Ectodermal cell (in vitro differentiated cells): ENCODE measurements at regions not wholly inside any gene's neighbourhood (a gene's known extent, or its start where the extent isn't known, plus 50 kb on each side); places are given as distances from the start of the nearest gene placed in this dataset.

Experiments used
- H3K27ac ChIP-seq: 2 replicates; pipeline ENCODE4 v1.7.0; 2013; ENCODE audit warnings: mild to moderate bottlenecking, low read depth, low read length; ENCODE audit not compliant: insufficient read depth, poor library complexity, severe bottlenecking
- H3K27me3 ChIP-seq: 2 replicates; pipeline ENCODE4 v1.7.0; 2013; ENCODE audit warnings: mild to moderate bottlenecking, low read length; ENCODE audit not compliant: insufficient read depth, control insufficient read depth, poor library complexity, severe bottlenecking
- H3K36me3 ChIP-seq: one replicate; pipeline ENCODE4 v1.7.0; 2013; ENCODE audit warnings: low read length; ENCODE audit not compliant: control insufficient read depth, insufficient read depth
- H3K4me1 ChIP-seq: one replicate; pipeline ENCODE4 v1.7.0; 2013; ENCODE audit warnings: low read length; ENCODE audit not compliant: control insufficient read depth, insufficient read depth
- H3K4me3 ChIP-seq: 2 replicates; pipeline ENCODE4 v1.7.0; 2013; ENCODE audit warnings: low read depth, low read length, control low read depth; ENCODE audit not compliant: insufficient read depth
- H3K9me3 ChIP-seq: 2 replicates; pipeline ENCODE4 v1.7.0; 2013; ENCODE audit warnings: mild to moderate bottlenecking, low read length, moderate library complexity; ENCODE audit not compliant: control insufficient read depth
- WGBS, 2 experiments: methylation state at CpG; one replicate each; pipeline ENCODE4 v1.1.7; 2013; ENCODE audit warnings: missing lambda C conversion rate in 2 of 2; 5-methylcytosine and 5-hydroxymethylcytosine counted together

- H3K27ac ChIP-seq: no peak overlapping the region
- H3K36me3 ChIP-seq: no peaks in the 10 kb centered on the region
- H3K4me1 ChIP-seq: peaks cover 3% of the 10 kb centered on the region
- no peaks in the 10 kb centered on the region for H3K27me3 ChIP-seq
- WGBS, 2 experiments: 96 to 100% methylated on average over 1 of the region's 1 CpG
- H3K9me3 ChIP-seq: no peaks in the 10 kb centered on the region
- H3K4me3 ChIP-seq: no peak overlapping the region
These were observed 63.0 kb upstream of the CES5A start for GRCh38 chr16:55938126-55938525.

GRCh38 chr16:55933038-55933437 is 57.9 kb upstream of the CES5A start:
- H3K9me3 ChIP-seq: no peaks in the 10 kb centered on the region
- H3K27me3 ChIP-seq: no peaks in the 10 kb centered on the region
- no peak overlapping the region for H3K4me3 ChIP-seq
- no peaks in the 10 kb centered on the region for H3K36me3 ChIP-seq
- 90 to 91% methylated on average over 3 of the region's 3 CpGs for WGBS, 2 experiments
- H3K4me1 ChIP-seq: no peaks in the 10 kb centered on the region
- H3K27ac ChIP-seq: no peak overlapping the region

- Histone ChIP-seq H3K36me3 (no peaks in the 10 kb centered on the region), H3K4me3 (no peak overlapping the region), H3K27ac (no peak overlapping the region), H3K27me3 (no peaks in the 10 kb centered on the region), H3K9me3 (no peaks in the 10 kb centered on the region), H3K4me1 (no peaks in the 10 kb centered on the region)
- WGBS, 2 experiments: 74 to 81% methylated on average over 2 of the region's 2 CpGs
These were observed 54.9 kb upstream of the CES5A start for GRCh38 chr16:55930036-55930435.

DNA sequence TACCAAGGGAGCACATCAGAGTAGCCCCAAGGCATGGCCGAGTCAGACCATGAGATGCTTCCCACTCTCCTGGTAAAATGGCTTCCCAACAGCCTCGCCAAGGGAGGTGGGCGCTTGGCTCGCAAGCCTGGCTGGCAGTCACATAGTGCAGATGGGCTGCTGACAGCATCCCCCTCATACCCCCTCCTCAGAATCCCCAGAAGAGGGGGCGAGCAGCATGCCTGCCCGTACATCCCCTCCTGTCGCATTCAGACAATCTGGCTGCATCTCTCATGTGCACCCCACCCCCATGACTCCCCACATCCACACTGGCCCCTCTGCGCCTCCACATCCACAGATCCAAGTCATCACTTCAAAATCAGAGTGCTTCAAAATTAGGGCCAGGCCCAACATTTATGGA is 54.0 kb upstream of the CES5A start:
- Histone ChIP-seq H3K27ac (no peak overlapping the region), H3K4me1 (no peaks in the 10 kb centered on the region), H3K27me3 (no peaks in the 10 kb centered on the region), H3K9me3 (no peaks in the 10 kb centered on the region), H3K36me3 (no peaks in the 10 kb centered on the region), H3K4me3 (no peak overlapping the region)
- 91 to 92% methylated on average over 8 of the region's 8 CpGs for WGBS, 2 experiments

DNA sequence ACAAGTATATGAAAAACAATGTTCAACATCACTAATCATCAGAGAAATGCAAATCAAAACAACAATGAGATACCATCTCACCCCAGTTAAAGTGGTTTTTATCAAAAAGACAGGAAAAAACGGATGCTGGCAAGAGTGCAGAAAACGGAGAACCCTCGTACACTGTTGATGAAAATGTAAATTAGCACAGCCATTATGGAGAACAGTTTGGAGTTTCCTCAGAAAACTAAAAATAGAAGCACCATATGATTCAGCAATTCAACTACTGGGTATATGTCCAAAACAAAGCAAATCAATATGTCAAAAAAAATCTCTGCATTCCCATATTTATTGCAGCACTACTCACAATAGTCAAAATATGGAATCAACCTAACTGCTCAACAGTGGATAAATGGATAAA is 50.1 kb upstream of the CES5A start:
- H3K27me3 ChIP-seq: no peaks in the 10 kb centered on the region
- no peaks in the 10 kb centered on the region for H3K36me3 ChIP-seq
- H3K27ac ChIP-seq: no peak overlapping the region
- H3K4me1 ChIP-seq: no peaks in the 10 kb centered on the region
- 76 to 80% methylated on average over 3 of the region's 3 CpGs for WGBS, 2 experiments
- no peak overlapping the region for H3K4me3 ChIP-seq
- H3K9me3 ChIP-seq: no peaks in the 10 kb centered on the region
